Fibroblast of pulmonary artery (primary cell): ENCODE measurements at regions not wholly inside any gene's neighbourhood (a gene's known extent, or its start where the extent isn't known, plus 50 kb on each side); places are given as distances from the start of the nearest gene placed in this dataset.

ENCODE experiments used
- DNase-seq: peaks from one replicate; pipeline ENCODE4 v3.0.0-alpha.2; 2010; ENCODE audit warnings: low read depth
- H3K4me3 ChIP-seq: replicated peaks from 2 replicates; pipeline ENCODE4 v1.5.1; 2011; ENCODE audit warnings: low read depth, mild to moderate bottlenecking, control low read depth, low read length, moderate library complexity
- CTCF ChIP-seq: IDR thresholded peaks from 2 replicates; pipeline ENCODE4 v1.5.1; 2011; ENCODE audit warnings: mild to moderate bottlenecking, control low read depth, low read length, inconsistent platforms; ENCODE audit errors: missing control alignments

GRCh38 chr5:168008555-168008954 is 282.9 kb upstream of the WWC1 start:
- DNase-seq: no peak
- no peak for TF ChIP-seq CTCF
- no peak overlapping the region for H3K4me3 ChIP-seq

- H3K4me3 ChIP-seq: no peak overlapping the region
- DNase-seq: no peak
- no peak for TF ChIP-seq CTCF
Measured at GRCh38 chr5:168011096-168011495, 280.3 kb upstream of the WWC1 start.

- DNase-seq: no peak
- H3K4me3 ChIP-seq: no peak overlapping the region
- TF ChIP-seq CTCF: no peak
Measured at GRCh38 chr5:168012006-168012405, 279.4 kb upstream of the WWC1 start.

GRCh38 chr5:168013546-168013945 is 277.9 kb upstream of the WWC1 start:
- no peak for TF ChIP-seq CTCF
- DNase-seq: no peak
- no peak overlapping the region for H3K4me3 ChIP-seq

GRCh38 chr5:168014433-168015123 is 276.9 kb upstream of the WWC1 start:
- no peak overlapping the region for H3K4me3 ChIP-seq
- no peak for TF ChIP-seq CTCF
- DNase-seq: no peak

- TF ChIP-seq CTCF: no peak
- DNase-seq: peak; percentile 34
- no peak overlapping the region for H3K4me3 ChIP-seq
Measured at GRCh38 chr5:168015506-168015905, 275.9 kb upstream of the WWC1 start.

GRCh38 chr5:168017313-168017712 is 274.1 kb upstream of the WWC1 start:
- TF ChIP-seq CTCF: no peak
- no peak for DNase-seq
- H3K4me3 ChIP-seq: no peak overlapping the region
